ENCODE measurements at regions not wholly inside any gene's neighbourhood (a gene's known extent, or its start where the extent isn't known, plus 50 kb on each side); places are given as distances from the start of the nearest gene placed in this dataset.
"Not testable (repeated sequence)": the region's sequence is repeated elsewhere in the genome, so short reads cannot be mapped to it uniquely, and the experiment has no call there.

- Mint-ChIP-seq H3K4me1 (peaks cover 24% of the 10 kb centered on the region), H3K27ac (peak overlapping the region; percentile 73), H3K4me3 (no peak overlapping the region), H3K36me3 (no peaks in the 10 kb centered on the region), H3K27me3 (ENCODE audit: low read depth) (no peaks in the 10 kb centered on the region), H3K9me3 (peaks cover 10% of the 10 kb centered on the region)
- TF ChIP-seq CTCF (IDR thresholded peaks at IDR 0.05; ENCODE audit: unreplicated experiment) = no peak
- no peak for DNase-seq (ENCODE audit: low spot score in 2 of 2, unreplicated experiment in 2 of 2)
These were observed 192.3 kb upstream of the HMCN1 start for GRCh38 chr1:185541871-185542301.

DNA sequence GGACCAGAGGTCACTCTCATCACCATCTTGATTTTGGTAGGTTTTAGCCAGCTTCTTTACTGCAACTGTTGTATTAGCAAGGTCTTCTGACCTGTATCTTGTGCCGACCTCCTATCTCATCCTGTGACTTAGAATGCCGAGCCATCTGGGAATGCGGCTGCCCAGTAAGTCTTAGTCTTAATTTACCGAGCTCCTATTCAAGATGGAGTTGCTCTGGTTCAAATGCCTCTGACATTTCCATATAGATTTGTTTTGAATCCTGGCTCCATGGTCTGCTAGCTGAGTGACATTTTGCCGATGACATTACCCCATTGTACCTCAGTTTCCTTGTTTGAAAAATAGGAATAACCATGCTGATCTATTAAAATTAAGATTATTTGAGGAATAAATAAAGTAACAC is 193.9 kb upstream of the HMCN1 start:
- no peak for DNase-seq (ENCODE audit: low spot score in 2 of 2, unreplicated experiment in 2 of 2)
- peaks cover 24% of the 10 kb centered on the region for H3K4me1 Mint-ChIP-seq
- no peak overlapping the region for H3K4me3 Mint-ChIP-seq
- no peak overlapping the region for H3K27ac Mint-ChIP-seq
- no peaks in the 10 kb centered on the region for H3K36me3 Mint-ChIP-seq
- no peaks in the 10 kb centered on the region for H3K9me3 Mint-ChIP-seq
- TF ChIP-seq CTCF (IDR thresholded peaks at IDR 0.05; ENCODE audit: unreplicated experiment) = no peak
- no peaks in the 10 kb centered on the region for H3K27me3 Mint-ChIP-seq (ENCODE audit: low read depth)

DNA sequence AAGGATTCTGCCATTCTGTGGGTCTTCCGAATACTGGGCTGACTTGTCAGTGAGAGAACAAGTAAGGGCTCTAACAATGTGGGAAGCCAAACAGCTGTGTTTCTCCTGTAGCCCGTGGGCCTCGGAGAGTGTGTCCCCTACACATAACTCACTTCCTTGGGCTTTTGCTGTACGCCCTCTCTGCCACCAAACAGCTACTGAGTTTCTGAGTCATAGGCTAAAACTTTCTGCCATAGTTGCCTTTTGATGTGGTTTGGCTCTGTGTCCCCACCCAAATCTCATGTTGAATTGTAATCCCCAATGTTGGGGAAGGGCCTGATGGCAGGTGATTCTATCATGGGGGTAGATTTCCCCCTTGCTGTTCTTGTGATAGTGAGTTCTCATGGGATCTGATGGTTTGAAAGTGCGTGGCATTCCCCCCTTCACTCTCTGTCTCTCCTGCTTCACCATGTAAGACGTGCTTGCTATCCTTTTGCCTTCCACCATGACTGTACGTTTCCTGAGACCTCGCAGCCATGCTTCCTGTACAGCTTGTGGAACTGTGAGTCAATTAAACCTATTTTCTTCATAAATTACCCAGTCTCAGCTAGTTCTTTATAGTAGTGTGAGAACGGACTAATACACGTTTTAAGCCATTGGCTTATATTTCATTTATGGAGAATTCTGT is 194.8 kb upstream of the HMCN1 start:
- no peak for TF ChIP-seq CTCF (IDR thresholded peaks at IDR 0.05; ENCODE audit: unreplicated experiment)
- DNase-seq (ENCODE audit: low spot score in 2 of 2, unreplicated experiment in 2 of 2) = no peak
- Mint-ChIP-seq H3K36me3 (no peaks in the 10 kb centered on the region), H3K4me1 (peaks cover 24% of the 10 kb centered on the region), H3K4me3 (no peak overlapping the region), H3K27ac (no peak overlapping the region), H3K27me3 (ENCODE audit: low read depth) (no peaks in the 10 kb centered on the region), H3K9me3 (no peaks in the 10 kb centered on the region)

- DNase-seq (ENCODE audit: low spot score in 2 of 2, unreplicated experiment in 2 of 2); H3K27me3 Mint-ChIP-seq (ENCODE audit: low read depth); H3K36me3 Mint-ChIP-seq; H3K9me3 Mint-ChIP-seq; H3K27ac Mint-ChIP-seq; H3K4me3 Mint-ChIP-seq: not testable (repeated sequence)
- peaks cover 24% of the 10 kb centered on the region for H3K4me1 Mint-ChIP-seq
These were observed 195.8 kb upstream of the HMCN1 start for GRCh38 chr1:185538309-185538898.

- H3K27ac Mint-ChIP-seq = no peak overlapping the region
These were observed 196.6 kb upstream of the HMCN1 start for GRCh38 chr1:185537596-185537995.

More at GRCh38 chr1:185537596-185537995, 196.6 kb upstream of the HMCN1 start:
- peaks cover 21% of the 10 kb centered on the region for H3K4me1 Mint-ChIP-seq
- no peaks in the 10 kb centered on the region for H3K27me3 Mint-ChIP-seq (ENCODE audit: low read depth)
- no peak for TF ChIP-seq CTCF (IDR thresholded peaks at IDR 0.05; ENCODE audit: unreplicated experiment)
- H3K36me3 Mint-ChIP-seq = no peaks in the 10 kb centered on the region
- DNase-seq (ENCODE audit: low spot score in 2 of 2, unreplicated experiment in 2 of 2) = no peak
- no peaks in the 10 kb centered on the region for H3K9me3 Mint-ChIP-seq
- no peak overlapping the region for H3K4me3 Mint-ChIP-seq
